HepG2 (cell line): ENCODE measurements at regions not wholly inside any gene's neighbourhood (a gene's known extent, or its start where the extent isn't known, plus 50 kb on each side); places are given as distances from the start of the nearest gene placed in this dataset.

Experiments
- AGO2 ChIP-seq: fragments of 200-400 bp; formaldehyde crosslinking; optimal IDR thresholded peaks from 2 replicates; pipeline ENCODE3; 2017; ENCODE audit warnings: mild to moderate bottlenecking, low read depth, low read length, moderate library complexity
- ARHGAP35 ChIP-seq: sonication (generic); formaldehyde crosslinking; IDR thresholded peaks from 2 replicates; pipeline ENCODE4 v1.9.0; 2022; ENCODE audit warnings: mild to moderate bottlenecking, inconsistent platforms, moderate library complexity, missing genetic modification reagents, borderline replicate concordance
- ATAD3A ChIP-seq: sonication (generic); formaldehyde crosslinking; IDR thresholded peaks from 2 replicates; pipeline ENCODE4 v1.4.0; 2020; ENCODE audit warnings: missing genetic modification reagents
- ETS1 ChIP-seq: sonication (generic); formaldehyde crosslinking; IDR thresholded peaks from 2 replicates; pipeline ENCODE4 v1.4.0; 2020; ENCODE audit warnings: missing genetic modification reagents
- HOXA3 ChIP-seq: sonication (generic); formaldehyde crosslinking; IDR thresholded peaks from 2 replicates; pipeline ENCODE4 v1.5.0; 2020; ENCODE audit warnings: missing genetic modification reagents
- LBX2 ChIP-seq: sonication (generic); formaldehyde crosslinking; IDR thresholded peaks from 2 replicates; pipeline ENCODE4 v1.5.0; 2020; ENCODE audit warnings: missing genetic modification reagents, mild to moderate bottlenecking, borderline replicate concordance
- SP140L ChIP-seq: sonication (generic); formaldehyde crosslinking; IDR thresholded peaks from 2 replicates; pipeline ENCODE4 v1.4.0; 2020; ENCODE audit warnings: missing genetic modification reagents, borderline replicate concordance
- TCF7 ChIP-seq: sonication (generic); IDR thresholded peaks from 2 replicates; pipeline ENCODE4 v1.6.1; 2016; ENCODE audit warnings: antibody characterized with exemption, low read depth
- TMF1 ChIP-seq: sonication (generic); formaldehyde crosslinking; IDR thresholded peaks from 2 replicates; pipeline ENCODE4 v1.8.1; 2022; ENCODE audit warnings: low read depth, missing genetic modification reagents
- ZBTB21 ChIP-seq: sonication (generic); formaldehyde crosslinking; IDR thresholded peaks from 2 replicates; pipeline ENCODE4 v1.4.0; 2020; ENCODE audit warnings: missing genetic modification reagents
- ZEB1 ChIP-seq: IDR thresholded peaks from 2 replicates; pipeline ENCODE4 v1.6.1; 2012; ENCODE audit warnings: mild to moderate bottlenecking, low read depth, inconsistent platforms; ENCODE audit not compliant: insufficient replicate concordance
- ZNF18 ChIP-seq: sonication (generic); formaldehyde crosslinking; IDR thresholded peaks from 2 replicates; pipeline ENCODE4 v1.8.0; 2022; ENCODE audit warnings: mild to moderate bottlenecking, missing genetic modification reagents; ENCODE audit not compliant: insufficient replicate concordance
- ZNF670 ChIP-seq: sonication (generic); formaldehyde crosslinking; IDR thresholded peaks from 2 replicates; pipeline ENCODE4 v1.8.0; 2022; ENCODE audit warnings: mild to moderate bottlenecking, missing genetic modification reagents, borderline replicate concordance
- ZNF788 ChIP-seq: sonication (generic); formaldehyde crosslinking; IDR thresholded peaks from 2 replicates; pipeline ENCODE4 v1.5.0; 2020; ENCODE audit warnings: mild to moderate bottlenecking, missing genetic modification reagents, borderline replicate concordance

- TF ChIP-seq ETS1 (CRISPR knock-in tag) (no peak), ZNF788 (CRISPR knock-in tag) (no peak), ZBTB21 (CRISPR knock-in tag) (no peak), HOXA3 (no peak), TCF7 (no peak), ZEB1 (no peak), LBX2 (CRISPR knock-in tag) (no peak), ZNF18 (no peak), TMF1 (CRISPR knock-in tag) (no peak), ZNF670 (CRISPR knock-in tag) (no peak), ATAD3A (CRISPR knock-in tag) (no peak), SP140L (CRISPR knock-in tag) (no peak), ARHGAP35 (CRISPR knock-in tag) (no peak), AGO2 (no peak)
These were observed 389.5 kb downstream of the CBLN4 start (continued) for GRCh38 chr20:55615818-55616217.
